ENCODE measurements at regions not wholly inside any gene's neighbourhood (a gene's known extent, or its start where the extent isn't known, plus 50 kb on each side); places are given as distances from the start of the nearest gene placed in this dataset.

DNA sequence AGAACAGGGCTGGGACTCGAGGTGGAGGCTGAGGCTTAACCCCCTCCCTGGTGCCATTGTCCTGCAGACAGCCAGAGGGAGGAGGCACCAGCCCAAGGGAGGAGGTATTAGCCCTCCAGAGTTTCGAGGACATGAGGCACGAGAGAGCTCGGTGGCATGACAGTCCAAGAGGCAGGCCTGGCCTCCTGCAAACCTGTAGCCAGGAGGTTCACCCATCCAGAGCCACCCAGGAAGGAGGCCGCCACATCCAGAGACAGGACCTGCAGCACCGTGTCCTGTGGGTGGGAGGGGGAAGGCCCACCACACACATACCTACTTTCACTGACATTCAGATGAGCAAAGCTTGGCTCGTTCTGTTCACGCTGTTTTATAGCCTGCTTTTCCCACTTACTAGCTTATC lies 75.2 kb upstream of the ADAMTS2 start:
- TF ChIP-seq, protein P1, sequence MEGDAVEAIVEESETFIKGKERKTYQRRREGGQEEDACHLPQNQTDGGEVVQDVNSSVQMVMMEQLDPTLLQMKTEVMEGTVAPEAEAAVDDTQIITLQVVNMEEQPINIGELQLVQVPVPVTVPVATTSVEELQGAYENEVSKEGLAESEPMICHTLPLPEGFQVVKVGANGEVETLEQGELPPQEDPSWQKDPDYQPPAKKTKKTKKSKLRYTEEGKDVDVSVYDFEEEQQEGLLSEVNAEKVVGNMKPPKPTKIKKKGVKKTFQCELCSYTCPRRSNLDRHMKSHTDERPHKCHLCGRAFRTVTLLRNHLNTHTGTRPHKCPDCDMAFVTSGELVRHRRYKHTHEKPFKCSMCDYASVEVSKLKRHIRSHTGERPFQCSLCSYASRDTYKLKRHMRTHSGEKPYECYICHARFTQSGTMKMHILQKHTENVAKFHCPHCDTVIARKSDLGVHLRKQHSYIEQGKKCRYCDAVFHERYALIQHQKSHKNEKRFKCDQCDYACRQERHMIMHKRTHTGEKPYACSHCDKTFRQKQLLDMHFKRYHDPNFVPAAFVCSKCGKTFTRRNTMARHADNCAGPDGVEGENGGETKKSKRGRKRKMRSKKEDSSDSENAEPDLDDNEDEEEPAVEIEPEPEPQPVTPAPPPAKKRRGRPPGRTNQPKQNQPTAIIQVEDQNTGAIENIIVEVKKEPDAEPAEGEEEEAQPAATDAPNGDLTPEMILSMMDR (IDR thresholded peaks at IDR 0.05; ENCODE audit: low read depth, low read length), result no peak
- no peaks in the 10 kb centered on the region; the same call in 1 of the 2 replicates for H3K9me3 ChIP-seq
- peaks cover 4% of the 10 kb centered on the region; the same call in 1 of the 2 replicates for H3K27me3 ChIP-seq
- H3K4me3 ChIP-seq (ENCODE audit: low read depth, low read length), result no peak overlapping the region
- H3K36me3 ChIP-seq, result no peaks in the 10 kb centered on the region
- DNase-seq, result no peak
- H3K4me1 ChIP-seq, result no peaks in the 10 kb centered on the region

DNA sequence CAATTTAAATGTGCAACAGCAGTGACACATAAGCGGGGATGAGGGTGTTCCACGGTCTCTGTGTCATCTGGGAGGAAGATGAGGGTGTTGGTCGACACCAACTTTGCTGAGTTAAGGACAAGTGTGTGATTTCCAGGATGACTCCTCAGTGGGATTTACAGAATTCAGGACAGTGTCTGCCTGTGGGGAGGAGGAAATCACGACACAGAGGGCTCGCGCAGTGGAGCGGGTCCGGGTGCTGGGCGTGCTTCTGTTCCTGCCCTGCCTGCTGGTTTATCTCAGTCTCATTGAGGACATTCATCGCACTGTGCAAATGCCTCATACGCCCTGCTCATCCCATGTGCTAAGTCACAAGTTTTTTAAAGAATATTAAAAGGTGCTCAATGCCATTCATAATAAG lies 73.7 kb upstream of the ADAMTS2 start:
- H3K36me3 ChIP-seq, result no peaks in the 10 kb centered on the region
- H3K27me3 ChIP-seq, result peaks cover 4% of the 10 kb centered on the region; the same call in 1 of the 2 replicates
- TF ChIP-seq, protein P1 (IDR thresholded peaks at IDR 0.05; ENCODE audit: low read depth, low read length), result no peak
- H3K9me3 ChIP-seq, result no peaks in the 10 kb centered on the region; the same call in 1 of the 2 replicates
- no peak for DNase-seq
- H3K4me1 ChIP-seq, result no peaks in the 10 kb centered on the region
- H3K4me3 ChIP-seq (ENCODE audit: low read depth, low read length), result no peak overlapping the region

DNA sequence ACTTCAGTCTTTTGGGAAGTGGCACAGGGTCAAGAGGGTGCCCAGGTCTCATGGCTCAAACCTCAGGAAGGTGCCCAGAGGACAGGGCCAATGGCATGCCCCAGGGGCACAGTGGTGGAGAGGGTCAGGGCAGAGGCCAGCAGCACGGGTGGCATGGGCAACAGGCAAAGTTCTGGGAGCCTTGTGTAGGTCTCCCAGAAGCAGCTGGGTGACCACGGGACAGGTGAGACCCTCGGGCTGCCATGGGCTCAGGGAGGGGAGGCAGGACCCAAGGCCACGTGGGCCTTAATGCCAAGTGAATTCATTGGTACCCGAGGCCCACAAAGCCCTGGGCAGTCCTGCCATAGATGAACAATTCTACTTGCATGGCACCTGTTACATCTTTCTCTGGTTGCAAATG lies 72.4 kb upstream of the ADAMTS2 start:
- no peaks in the 10 kb centered on the region for H3K36me3 ChIP-seq
- no peak for DNase-seq
- H3K4me1 ChIP-seq, result no peaks in the 10 kb centered on the region
- no peaks in the 10 kb centered on the region; the same call in 1 of the 2 replicates for H3K9me3 ChIP-seq
- H3K4me3 ChIP-seq (ENCODE audit: low read depth, low read length), result no peak overlapping the region
- TF ChIP-seq, protein P1 (IDR thresholded peaks at IDR 0.05; ENCODE audit: low read depth, low read length), result no peak
- H3K27me3 ChIP-seq, result peaks cover 4% of the 10 kb centered on the region; the same call in 1 of the 2 replicates

DNA sequence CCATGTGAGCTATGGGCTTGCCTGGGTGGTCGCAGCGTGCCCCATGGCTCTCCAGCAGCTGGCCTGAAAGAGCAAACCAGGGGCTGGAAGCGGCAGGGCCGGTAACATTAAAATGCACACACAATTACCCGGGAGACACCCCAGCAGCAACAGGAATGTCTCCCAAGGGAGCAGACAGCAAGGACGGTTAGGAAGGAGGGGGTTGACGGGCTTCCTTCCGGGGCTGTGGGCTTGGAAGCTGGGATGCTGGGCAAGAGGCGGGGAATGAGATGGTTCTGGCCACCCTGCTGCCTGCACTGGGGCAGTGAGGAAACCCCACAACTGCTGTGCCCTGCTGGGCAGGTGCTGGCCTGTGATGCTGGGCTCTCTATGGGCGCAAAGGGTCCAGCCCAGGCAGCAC lies 71.8 kb upstream of the ADAMTS2 start:
- DNase-seq, result no peak
- TF ChIP-seq, protein P1 (IDR thresholded peaks at IDR 0.05; ENCODE audit: low read depth, low read length), result no peak
- no peaks in the 10 kb centered on the region for H3K4me1 ChIP-seq
- H3K9me3 ChIP-seq, result no peaks in the 10 kb centered on the region; the same call in 1 of the 2 replicates
- no peak overlapping the region for H3K4me3 ChIP-seq (ENCODE audit: low read depth, low read length)
- peaks cover 4% of the 10 kb centered on the region; the same call in 1 of the 2 replicates for H3K27me3 ChIP-seq
- H3K36me3 ChIP-seq, result no peaks in the 10 kb centered on the region

DNA sequence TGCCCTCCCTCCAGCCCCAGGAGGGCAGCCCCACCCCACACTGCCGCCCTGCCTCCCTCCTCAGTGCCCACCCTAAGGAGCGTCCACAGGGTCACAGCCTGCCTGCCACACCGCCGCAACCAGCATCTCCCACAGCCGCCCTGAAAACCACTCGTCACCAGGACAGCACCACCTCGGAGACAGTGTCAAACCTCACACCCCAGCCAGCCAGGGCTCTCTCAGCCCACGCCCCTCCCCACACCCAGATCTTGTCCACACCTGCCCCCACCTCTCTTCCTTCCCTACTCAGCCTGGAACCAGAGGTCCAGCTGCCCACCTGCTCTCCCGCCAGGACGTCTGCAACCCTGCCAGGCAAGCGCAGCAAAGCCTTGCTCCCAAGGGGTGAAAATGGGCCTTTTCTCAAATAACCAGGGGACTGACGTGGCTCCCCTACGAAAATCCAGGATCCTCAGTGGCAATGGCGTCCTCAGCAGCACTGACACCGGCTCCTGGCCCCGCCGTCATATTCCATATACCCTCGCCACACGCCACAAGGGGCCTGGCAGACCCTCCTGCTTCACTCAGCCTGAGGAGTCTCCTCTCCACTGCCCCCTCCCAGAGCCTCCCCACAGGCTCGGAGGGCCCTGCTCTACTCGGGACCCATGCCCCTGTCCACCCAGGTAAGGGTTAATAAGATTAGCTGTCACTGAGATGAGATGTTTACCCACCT lies 71.0 kb upstream of the ADAMTS2 start:
- Histone ChIP-seq H3K4me1 (no peaks in the 10 kb centered on the region), H3K36me3 (no peaks in the 10 kb centered on the region), H3K4me3 (ENCODE audit: low read depth, low read length) (no peak overlapping the region), H3K9me3 (no peaks in the 10 kb centered on the region; the same call in 1 of the 2 replicates), H3K27me3 (peaks cover 4% of the 10 kb centered on the region; the same call in 1 of the 2 replicates)
- DNase-seq, result no peak
- TF ChIP-seq, protein P1 (IDR thresholded peaks at IDR 0.05; ENCODE audit: low read depth, low read length), result no peak
